Stimulated activated naive B cell treated with anti-CD40 and anti-IgM and Interleukin-4, amounts not matched to agents 10 μg/mL and 1 μg/mL and 100 μg/mL, for 72 hours (primary cell): ENCODE measurements at regions not wholly inside any gene's neighbourhood (a gene's known extent, or its start where the extent isn't known, plus 50 kb on each side); places are given as distances from the start of the nearest gene placed in this dataset.

Experiments used
- ATAC-seq, 2 donors: fragments of 150-1000 bp; cut with Tn5 transposase; replicated peaks; 2 replicates each; pipeline ENCODE4 v1.10.0; 2021; ENCODE audit warnings: moderate library complexity in 1 of 2
- DNase-seq: peaks from one replicate; pipeline ENCODE4 v3.0.0; 2021
- H3K27ac Mint-ChIP-seq: one replicate; pipeline ENCODE4 v1.8.0; 2022; ENCODE audit warnings: mild to moderate bottlenecking, mixed read lengths
- H3K27me3 Mint-ChIP-seq, 2 donors: one replicate each; pipeline ENCODE4 v1.8.0; 2022; ENCODE audit warnings: mixed read lengths in 2 of 2
- H3K36me3 Mint-ChIP-seq, 2 donors: one replicate each; pipeline ENCODE4 v1.8.0; 2022; ENCODE audit warnings: mixed read lengths in 2 of 2, mild to moderate bottlenecking in 1 of 2
- H3K4me1 Mint-ChIP-seq, 2 donors: one replicate each; pipeline ENCODE4 v1.8.0; 2022; ENCODE audit warnings: mixed read lengths in 2 of 2, mild to moderate bottlenecking in 1 of 2
- H3K4me3 Mint-ChIP-seq, 2 donors: one replicate each; pipeline ENCODE4 v1.8.0; 2022; ENCODE audit warnings: mild to moderate bottlenecking in 2 of 2, mixed read lengths in 2 of 2, moderate library complexity in 1 of 2
- H3K9me3 Mint-ChIP-seq, 2 donors: one replicate each; pipeline ENCODE4 v1.8.0; 2022; ENCODE audit warnings: mixed read lengths in 2 of 2, mild to moderate bottlenecking in 1 of 2

- DNase-seq = no peak
- Mint-ChIP-seq H3K27me3 (no peaks in the 10 kb centered on the region), H3K27ac (peak overlapping the region; percentile 21), H3K4me1 (no peaks in the 10 kb centered on the region), H3K4me3 (no peak overlapping the region), H3K36me3 (no peaks in the 10 kb centered on the region), H3K9me3 (peaks cover 2 to 4% of the 10 kb centered on the region in 2 donors)
- no peak for ATAC-seq
Measured at GRCh38 chr18:10120622-10121021, 206.8 kb downstream of the VAPA start.

GRCh38 chr18:10121028-10121427, 207.2 kb downstream of the VAPA start:
- no peak for ATAC-seq
- no peak for DNase-seq
- peaks cover 2 to 4% of the 10 kb centered on the region in 2 donors for H3K9me3 Mint-ChIP-seq

GRCh38 chr18:10121786-10122515, 208.1 kb downstream of the VAPA start:
- Mint-ChIP-seq H3K36me3 (no peaks in the 10 kb centered on the region), H3K4me3 (no peak overlapping the region), H3K9me3 (peaks cover 2 to 4% of the 10 kb centered on the region in 2 donors), H3K27ac (no peak overlapping the region), H3K27me3 (no peaks in the 10 kb centered on the region), H3K4me1 (no peaks in the 10 kb centered on the region)
- no peak for ATAC-seq
- DNase-seq = no peak

More at GRCh38 chr18:10121028-10121427, 207.2 kb downstream of the VAPA start:
- H3K27me3 Mint-ChIP-seq = no peaks in the 10 kb centered on the region
- H3K27ac Mint-ChIP-seq = no peak overlapping the region
- no peak overlapping the region for H3K4me3 Mint-ChIP-seq
- no peaks in the 10 kb centered on the region for H3K4me1 Mint-ChIP-seq
- no peaks in the 10 kb centered on the region for H3K36me3 Mint-ChIP-seq

- no peaks in the 10 kb centered on the region for H3K36me3 Mint-ChIP-seq
- no peaks in the 10 kb centered on the region for H3K27me3 Mint-ChIP-seq
- no peak overlapping the region for H3K4me3 Mint-ChIP-seq
- H3K27ac Mint-ChIP-seq = no peak overlapping the region
- ATAC-seq (no peak), DNase-seq (no peak)
- H3K9me3 Mint-ChIP-seq = peaks cover 2 to 4% of the 10 kb centered on the region in 2 donors
- peaks cover 0 to 10% of the 10 kb centered on the region in 2 donors for H3K4me1 Mint-ChIP-seq
Measured at GRCh38 chr18:10122988-10123950, 209.5 kb downstream of the VAPA start.

- DNase-seq (no peak), ATAC-seq (no peak)
- H3K4me3 Mint-ChIP-seq = no peak overlapping the region
- no peaks in the 10 kb centered on the region for H3K36me3 Mint-ChIP-seq
- no peaks in the 10 kb centered on the region for H3K9me3 Mint-ChIP-seq
- H3K27ac Mint-ChIP-seq = no peak overlapping the region
- peaks cover 0 to 5% of the 10 kb centered on the region in 2 donors for H3K27me3 Mint-ChIP-seq
- H3K4me1 Mint-ChIP-seq = peaks cover 0 to 10% of the 10 kb centered on the region in 2 donors
Measured at GRCh38 chr18:10124071-10124470, 210.3 kb downstream of the VAPA start.

- no peak for ATAC-seq
- Mint-ChIP-seq H3K36me3 (no peaks in the 10 kb centered on the region), H3K4me3 (no peak overlapping the region), H3K4me1 (peaks cover 0 to 10% of the 10 kb centered on the region in 2 donors), H3K27me3 (peaks cover 0 to 5% of the 10 kb centered on the region in 2 donors), H3K27ac (no peak overlapping the region), H3K9me3 (no peaks in the 10 kb centered on the region)
- DNase-seq = no peak
Measured at GRCh38 chr18:10124557-10124956, 210.7 kb downstream of the VAPA start.

- Mint-ChIP-seq H3K9me3 (no peaks in the 10 kb centered on the region), H3K27me3 (peaks cover 0 to 5% of the 10 kb centered on the region in 2 donors), H3K4me1 (peaks cover 0 to 10% of the 10 kb centered on the region in 2 donors), H3K36me3 (no peaks in the 10 kb centered on the region), H3K27ac (no peak overlapping the region), H3K4me3 (no peak overlapping the region)
- DNase-seq (no peak), ATAC-seq (no peak)
Measured at GRCh38 chr18:10124967-10125366, 211.2 kb downstream of the VAPA start.

- Mint-ChIP-seq H3K27ac (no peak overlapping the region), H3K36me3 (no peaks in the 10 kb centered on the region), H3K4me3 (no peak overlapping the region), H3K4me1 (peaks cover 4 to 22% of the 10 kb centered on the region in 2 donors), H3K9me3 (no peaks in the 10 kb centered on the region), H3K27me3 (peaks cover 16 to 26% of the 10 kb centered on the region in 2 donors)
- ATAC-seq (peak; percentile 69 to 83), DNase-seq (no peak)
Measured at GRCh38 chr18:10127729-10128128, 213.9 kb downstream of the VAPA start.

- H3K4me3 Mint-ChIP-seq = no peak overlapping the region
- H3K9me3 Mint-ChIP-seq = no peaks in the 10 kb centered on the region
- no peaks in the 10 kb centered on the region for H3K36me3 Mint-ChIP-seq
- H3K27ac Mint-ChIP-seq = no peak overlapping the region
- DNase-seq (no peak), ATAC-seq (no peak)
- peaks cover 4 to 22% of the 10 kb centered on the region in 2 donors for H3K4me1 Mint-ChIP-seq
- H3K27me3 Mint-ChIP-seq = peaks cover 24 to 39% of the 10 kb centered on the region in 2 donors
Measured at GRCh38 chr18:10128921-10129501, 215.2 kb downstream of the VAPA start.

- DNase-seq (no peak), ATAC-seq (no peak)
- no peak overlapping the region for H3K4me3 Mint-ChIP-seq
- H3K36me3 Mint-ChIP-seq = no peaks in the 10 kb centered on the region
- no peak overlapping the region for H3K27ac Mint-ChIP-seq
- H3K9me3 Mint-ChIP-seq = no peaks in the 10 kb centered on the region
- H3K27me3 Mint-ChIP-seq = peaks cover 27 to 45% of the 10 kb centered on the region in 2 donors
- peaks cover 7 to 22% of the 10 kb centered on the region in 2 donors for H3K4me1 Mint-ChIP-seq
Measured at GRCh38 chr18:10130606-10131005, 216.8 kb downstream of the VAPA start.

GRCh38 chr18:10131081-10131459, 217.3 kb downstream of the VAPA start:
- Mint-ChIP-seq H3K4me3 (no peak overlapping the region), H3K27me3 (peaks cover 27 to 45% of the 10 kb centered on the region in 2 donors), H3K4me1 (peaks cover 7 to 22% of the 10 kb centered on the region in 2 donors), H3K9me3 (no peaks in the 10 kb centered on the region), H3K27ac (no peak overlapping the region), H3K36me3 (no peaks in the 10 kb centered on the region)
- DNase-seq = no peak
- ATAC-seq = no peak

- no peak for DNase-seq
- H3K36me3 Mint-ChIP-seq = no peaks in the 10 kb centered on the region
- ATAC-seq = peak; percentile 59 to 72
- peak overlapping the region; percentile 70 to 81 for H3K4me3 Mint-ChIP-seq
- H3K9me3 Mint-ChIP-seq = no peaks in the 10 kb centered on the region
- peaks cover 27 to 45% of the 10 kb centered on the region in 2 donors for H3K27me3 Mint-ChIP-seq
- no peak overlapping the region for H3K27ac Mint-ChIP-seq
- peaks cover 7 to 22% of the 10 kb centered on the region in 2 donors for H3K4me1 Mint-ChIP-seq
Measured at GRCh38 chr18:10131460-10132395, 217.9 kb downstream of the VAPA start.

- DNase-seq = no peak
- H3K4me1 Mint-ChIP-seq = peaks cover 7 to 12% of the 10 kb centered on the region in 2 donors
- H3K27ac Mint-ChIP-seq = no peak overlapping the region
- no peaks in the 10 kb centered on the region for H3K36me3 Mint-ChIP-seq
- H3K4me3 Mint-ChIP-seq = no peak overlapping the region
- no peaks in the 10 kb centered on the region for H3K9me3 Mint-ChIP-seq
- H3K27me3 Mint-ChIP-seq = peaks cover 27 to 45% of the 10 kb centered on the region in 2 donors
- ATAC-seq = no peak
Measured at GRCh38 chr18:10133516-10133915, 219.7 kb downstream of the VAPA start.
